ELF-1 (cell line): ENCODE measurements at regions not wholly inside any gene's neighbourhood (a gene's known extent, or its start where the extent isn't known, plus 50 kb on each side); places are given as distances from the start of the nearest gene placed in this dataset.
A peak's percentile ranks its signal among the peaks of the same experiment; 100 is the strongest.

Experiments
- DNase-seq: peaks from one replicate; pipeline ENCODE4 v3.0.0-alpha.2; 2016; ENCODE audit warnings: low read depth, low spot score

- DNase-seq: no peak
These were observed 1186.1 kb downstream of the SLITRK5 start for GRCh38 chr13:88857256-88857655.

GRCh38 chr13:88862095-88862620 lies 1191.0 kb downstream of the SLITRK5 start:
- DNase-seq: no peak

GRCh38 chr13:88863116-88863515 lies 1191.9 kb downstream of the SLITRK5 start:
- no peak for DNase-seq

GRCh38 chr13:88866195-88866594 lies 1195.0 kb downstream of the SLITRK5 start:
- no peak for DNase-seq

GRCh38 chr13:88883741-88884140 lies 1212.6 kb downstream of the SLITRK5 start:
- no peak for DNase-seq

GRCh38 chr13:88887045-88887662 lies 1216.0 kb downstream of the SLITRK5 start:
- peak; percentile 6 for DNase-seq

- DNase-seq: no peak
These were observed 1224.2 kb downstream of the SLITRK5 start for GRCh38 chr13:88895261-88895941.

GRCh38 chr13:88896466-88896865 lies 1225.3 kb downstream of the SLITRK5 start:
- DNase-seq: no peak

- no peak for DNase-seq
These were observed 1237.8 kb downstream of the SLITRK5 start for GRCh38 chr13:88908961-88909441.

GRCh38 chr13:88919970-88920628 lies 1248.9 kb downstream of the SLITRK5 start:
- DNase-seq: no peak

GRCh38 chr13:88925954-88926353 lies 1254.8 kb downstream of the SLITRK5 start:
- no peak for DNase-seq

- DNase-seq: no peak
These were observed 1255.8 kb downstream of the SLITRK5 start for GRCh38 chr13:88926890-88927502.

- no peak for DNase-seq
These were observed 1261.8 kb downstream of the SLITRK5 start for GRCh38 chr13:88932950-88933349.

- no peak for DNase-seq
These were observed 1266.2 kb downstream of the SLITRK5 start for GRCh38 chr13:88937384-88937783.

GRCh38 chr13:88945793-88946192 lies 1274.6 kb downstream of the SLITRK5 start:
- no peak for DNase-seq

GRCh38 chr13:88948501-88948900 lies 1277.3 kb downstream of the SLITRK5 start:
- DNase-seq: no peak

GRCh38 chr13:88958821-88959220 lies 1287.7 kb downstream of the SLITRK5 start:
- DNase-seq: no peak

- no peak for DNase-seq
These were observed 1305.3 kb downstream of the SLITRK5 start for GRCh38 chr13:88976466-88976865.

GRCh38 chr13:88978607-88979006 lies 1307.4 kb downstream of the SLITRK5 start:
- DNase-seq: no peak

- no peak for DNase-seq
These were observed 1308.4 kb downstream of the SLITRK5 start for GRCh38 chr13:88979465-88980175.

GRCh38 chr13:89003656-89004055 lies 1332.5 kb downstream of the SLITRK5 start:
- no peak for DNase-seq
